Activated CD4-positive, alpha-beta T cell treated with anti-CD3 and anti-CD28 coated beads for 36 hours (primary cell): ENCODE measurements at regions not wholly inside any gene's neighbourhood (a gene's known extent, or its start where the extent isn't known, plus 50 kb on each side); places are given as distances from the start of the nearest gene placed in this dataset.

Source experiments
- ATAC-seq: fragments of 200-7000 bp; cut with Tn5 transposase; one replicate; pipeline ENCODE4 v1.10.0; 2021; ENCODE audit warnings: mild to moderate bottlenecking, moderate library complexity
- CTCF ChIA-PET: fragments of 350-600 bp; sonication (Branson Sonifier 250); formaldehyde crosslinking; loops from one replicate; lab custom pipeline; 2021; ENCODE audit warnings: antibody characterized with exemption; lab: Charles Lee
- POLR2A ChIA-PET: fragments of 350-600 bp; sonication (Branson Sonifier 250); formaldehyde crosslinking; loops from one replicate; lab custom pipeline; 2021; ENCODE audit warnings: antibody characterized with exemption, inconsistent platforms; lab: Charles Lee
- DNase-seq: peaks from one replicate; pipeline ENCODE4 v3.0.0-alpha.2; 2020
- H3K27ac Mint-ChIP-seq: one replicate; pipeline ENCODE4 v1.8.0; 2021; ENCODE audit warnings: mixed read lengths
- H3K27me3 Mint-ChIP-seq: one replicate; pipeline ENCODE4 v1.8.0; 2021; ENCODE audit warnings: mixed read lengths
- H3K36me3 Mint-ChIP-seq: one replicate; pipeline ENCODE4 v1.8.0; 2021; ENCODE audit warnings: low read depth, mixed read lengths
- H3K4me1 Mint-ChIP-seq: one replicate; pipeline ENCODE4 v1.8.0; 2021; ENCODE audit warnings: mixed read lengths
- H3K4me3 Mint-ChIP-seq: one replicate; pipeline ENCODE4 v1.8.0; 2021; ENCODE audit warnings: mild to moderate bottlenecking, moderate library complexity, mixed read lengths
- H3K9me3 Mint-ChIP-seq: one replicate; pipeline ENCODE4 v1.8.0; 2021; ENCODE audit warnings: low read depth, mixed read lengths
- intact Hi-C, 2 experiments: fragments of 100-400 bp; cut with DNase I in 1 of 2; cut with micrococcal nuclease in 1 of 2; formaldehyde crosslinking; loops; one replicate each; pipeline versions ENCODE4 v1.14.2 to v1.15.1; 2022 to 2024; cut with DNase I, micrococcal nuclease

- no peak overlapping the region for H3K4me3 Mint-ChIP-seq
- no peak for ATAC-seq
- CTCF ChIA-PET, result no interaction called here
Observed at GRCh38 chr17:55652825-55653224, 69.8 kb downstream of the TMEM100 start.

GRCh38 chr17:55652114-55652823, 70.4 kb downstream of the TMEM100 start:
- H3K27me3 Mint-ChIP-seq, result peaks cover 30% of the 10 kb centered on the region
- H3K9me3 Mint-ChIP-seq, result no peaks in the 10 kb centered on the region
- no peak overlapping the region for H3K4me3 Mint-ChIP-seq
- intact Hi-C loops, result loop anchor here in 1 of 2 experiments (5.0 to 10.0 kb wide), 2 partner anchors 60 to 303 kb away; no protein-coding TSS in a partner anchor
- CTCF ChIA-PET, result no interaction called here
- ATAC-seq, result no peak
- POLR2A ChIA-PET, result no interaction called here
- no peak overlapping the region for H3K27ac Mint-ChIP-seq
- no peaks in the 10 kb centered on the region for H3K36me3 Mint-ChIP-seq
- H3K4me1 Mint-ChIP-seq, result no peaks in the 10 kb centered on the region
- no peak for DNase-seq

More at GRCh38 chr17:55652825-55653224, 69.8 kb downstream of the TMEM100 start:
- no peaks in the 10 kb centered on the region for H3K36me3 Mint-ChIP-seq
- no peaks in the 10 kb centered on the region for H3K4me1 Mint-ChIP-seq
- H3K27me3 Mint-ChIP-seq, result peaks cover 30% of the 10 kb centered on the region
- H3K9me3 Mint-ChIP-seq, result no peaks in the 10 kb centered on the region
- intact Hi-C loops, result loop anchor here in 1 of 2 experiments (5.0 to 10.0 kb wide), 2 partner anchors 59 to 302 kb away; no protein-coding TSS in a partner anchor
- DNase-seq, result no peak
- POLR2A ChIA-PET, result no interaction called here
- H3K27ac Mint-ChIP-seq, result no peak overlapping the region

GRCh38 chr17:55649957-55650597, 72.6 kb downstream of the TMEM100 start:
- Mint-ChIP-seq H3K4me1 (no peaks in the 10 kb centered on the region), H3K27ac (no peak overlapping the region), H3K9me3 (no peaks in the 10 kb centered on the region), H3K36me3 (no peaks in the 10 kb centered on the region), H3K27me3 (peaks cover 22% of the 10 kb centered on the region), H3K4me3 (no peak overlapping the region)
- POLR2A ChIA-PET, result no interaction called here
- DNase-seq (no peak), ATAC-seq (no peak)
- CTCF ChIA-PET, result no interaction called here
- intact Hi-C loops, result loop anchor here in 1 of 2 experiments (5.0 to 10.0 kb wide), 2 partner anchors 62 to 305 kb away; no protein-coding TSS in a partner anchor

GRCh38 chr17:55648086-55648485, 74.6 kb downstream of the TMEM100 start:
- peaks cover 29% of the 10 kb centered on the region for H3K27me3 Mint-ChIP-seq
- intact Hi-C loops, result no loop called here
- ATAC-seq, result no peak

GRCh38 chr17:55645361-55645760, 77.3 kb downstream of the TMEM100 start:
- DNase-seq (no peak), ATAC-seq (no peak)
- ChIA-PET CTCF (interaction anchor here (0.7 kb wide), 1 partner anchor 92 kb away, joined by 3 read pairs; no protein-coding TSS in a partner anchor), POLR2A (no interaction called here)
- H3K36me3 Mint-ChIP-seq, result no peaks in the 10 kb centered on the region
- intact Hi-C loops, result no loop called here
- H3K9me3 Mint-ChIP-seq, result no peaks in the 10 kb centered on the region
- no peak overlapping the region for H3K27ac Mint-ChIP-seq
- H3K4me1 Mint-ChIP-seq, result no peaks in the 10 kb centered on the region
- H3K4me3 Mint-ChIP-seq, result no peak overlapping the region
- H3K27me3 Mint-ChIP-seq, result peaks cover 23% of the 10 kb centered on the region

More at GRCh38 chr17:55648086-55648485, 74.6 kb downstream of the TMEM100 start:
- Mint-ChIP-seq H3K4me1 (no peaks in the 10 kb centered on the region), H3K4me3 (no peak overlapping the region), H3K9me3 (no peaks in the 10 kb centered on the region), H3K27ac (no peak overlapping the region), H3K36me3 (no peaks in the 10 kb centered on the region)
- DNase-seq, result no peak
- ChIA-PET POLR2A (interaction anchor here (0.6 kb wide), 1 partner anchor 88 kb away, joined by 5 read pairs; no protein-coding TSS in a partner anchor), CTCF (interaction anchor here (0.7 to 1.2 kb wide), 2 partner anchors 41 to 123 kb away, joined by 3 read pairs; no protein-coding TSS in a partner anchor)

- DNase-seq, result no peak
- Mint-ChIP-seq H3K4me3 (no peak overlapping the region), H3K27ac (no peak overlapping the region), H3K27me3 (peaks cover 16% of the 10 kb centered on the region), H3K9me3 (no peaks in the 10 kb centered on the region), H3K4me1 (no peaks in the 10 kb centered on the region), H3K36me3 (no peaks in the 10 kb centered on the region)
- ChIA-PET CTCF (no interaction called here), POLR2A (no interaction called here)
- ATAC-seq, result no peak
- intact Hi-C loops, result no loop called here
Observed at GRCh38 chr17:55644346-55644745, 78.3 kb downstream of the TMEM100 start.

- H3K36me3 Mint-ChIP-seq, result no peaks in the 10 kb centered on the region
- no peak for ATAC-seq
- intact Hi-C loops, result loop anchor here in 1 of 2 experiments (1.0 kb wide), 1 partner anchor 116 kb away; no protein-coding TSS in a partner anchor
- no peak for DNase-seq
- H3K4me3 Mint-ChIP-seq, result no peak overlapping the region
- H3K27me3 Mint-ChIP-seq, result peaks cover 11% of the 10 kb centered on the region
- H3K4me1 Mint-ChIP-seq, result no peaks in the 10 kb centered on the region
- H3K27ac Mint-ChIP-seq, result no peak overlapping the region
- POLR2A ChIA-PET, result no interaction called here
- CTCF ChIA-PET, result interaction anchor here (1.4 to 2.7 kb wide), 3 partner anchors 38 to 116 kb away, joined by 3 to 20 read pairs (median 11); no protein-coding TSS in a partner anchor
- H3K9me3 Mint-ChIP-seq, result no peaks in the 10 kb centered on the region
Observed at GRCh38 chr17:55642741-55643140, 79.9 kb downstream of the TMEM100 start.

- POLR2A ChIA-PET, result interaction anchor here (0.6 kb wide), 1 partner anchor 160 kb away, joined by 3 read pairs; no protein-coding TSS in a partner anchor
- CTCF ChIA-PET, result interaction anchor here (0.8 to 2.7 kb wide), 12 partner anchors 18 to 644 kb away, joined by 3 to 20 read pairs (median 4); no protein-coding TSS in a partner anchor
- Mint-ChIP-seq H3K4me1 (no peaks in the 10 kb centered on the region), H3K36me3 (no peaks in the 10 kb centered on the region), H3K27ac (no peak overlapping the region), H3K4me3 (no peak overlapping the region), H3K9me3 (no peaks in the 10 kb centered on the region), H3K27me3 (peaks cover 10% of the 10 kb centered on the region)
- ATAC-seq (peak; percentile 65), DNase-seq (peak; percentile 72)
- intact Hi-C loops, result loop anchor here (1.0 kb wide), 1 partner anchor 115 kb away; no protein-coding TSS in a partner anchor
Observed at GRCh38 chr17:55641676-55642081, 81.0 kb downstream of the TMEM100 start.

GRCh38 chr17:55639096-55639495, 83.6 kb downstream of the TMEM100 start:
- H3K4me1 Mint-ChIP-seq, result no peaks in the 10 kb centered on the region
- ATAC-seq (no peak), DNase-seq (no peak)
- H3K9me3 Mint-ChIP-seq, result no peaks in the 10 kb centered on the region
- no peaks in the 10 kb centered on the region for H3K36me3 Mint-ChIP-seq
- intact Hi-C loops, result no loop called here
- H3K4me3 Mint-ChIP-seq, result no peak overlapping the region
- ChIA-PET CTCF (interaction anchor here (0.6 to 1.6 kb wide), 6 partner anchors 19 to 437 kb away, joined by 3 to 6 read pairs (median 3); no protein-coding TSS in a partner anchor), POLR2A (no interaction called here)
- peaks cover 18% of the 10 kb centered on the region for H3K27me3 Mint-ChIP-seq
- no peak overlapping the region for H3K27ac Mint-ChIP-seq

- Mint-ChIP-seq H3K4me3 (no peak overlapping the region), H3K9me3 (no peaks in the 10 kb centered on the region), H3K36me3 (no peaks in the 10 kb centered on the region), H3K27me3 (peaks cover 15% of the 10 kb centered on the region), H3K4me1 (no peaks in the 10 kb centered on the region), H3K27ac (no peak overlapping the region)
- CTCF ChIA-PET, result interaction anchor here (0.5 to 4.0 kb wide), 3 partner anchors 79 to 254 kb away, joined by 3 to 12 read pairs (median 3); no protein-coding TSS in a partner anchor
- POLR2A ChIA-PET, result no interaction called here
- DNase-seq, result no peak
- ATAC-seq, result no peak
- intact Hi-C loops, result no loop called here
Observed at GRCh38 chr17:55635253-55635914, 87.3 kb downstream of the TMEM100 start.

GRCh38 chr17:55634702-55635101, 88.0 kb downstream of the TMEM100 start:
- POLR2A ChIA-PET, result no interaction called here
- intact Hi-C loops, result no loop called here
- no peaks in the 10 kb centered on the region for H3K9me3 Mint-ChIP-seq
- H3K27ac Mint-ChIP-seq, result no peak overlapping the region
- DNase-seq, result no peak
- no peaks in the 10 kb centered on the region for H3K4me1 Mint-ChIP-seq
- ATAC-seq, result no peak
- H3K4me3 Mint-ChIP-seq, result no peak overlapping the region
- CTCF ChIA-PET, result interaction anchor here (0.8 to 4.0 kb wide), 2 partner anchors 80 to 83 kb away, joined by 3 to 12 read pairs; no protein-coding TSS in a partner anchor
- peaks cover 18% of the 10 kb centered on the region for H3K27me3 Mint-ChIP-seq
- H3K36me3 Mint-ChIP-seq, result no peaks in the 10 kb centered on the region
